ENCODE measurements at regions not wholly inside any gene's neighbourhood (a gene's known extent, or its start where the extent isn't known, plus 50 kb on each side); places are given as distances from the start of the nearest gene placed in this dataset.
A peak's percentile ranks its signal among the peaks of the same experiment; 100 is the strongest.
"Not testable (repeated sequence)": the region's sequence is repeated elsewhere in the genome, so short reads cannot be mapped to it uniquely, and the experiment has no call there.

GRCh38 chr5:152625696-152626095 lies 220.6 kb upstream of the NMUR2 start:
- FAIRE-seq (no peak), DNase-seq (ENCODE audit: insufficient read length) (no peak)
- TF ChIP-seq POLR2AphosphoS5 (IDR thresholded peaks at IDR 0.05; ENCODE audit: low read depth, low read length) (no peak), TAF1 (IDR thresholded peaks at IDR 0.05; ENCODE audit: borderline replicate concordance, low read depth, low read length) (no peak), POLR2A (IDR thresholded peaks at IDR 0.05; ENCODE audit: low read depth, low read length) (no peak)

- TF ChIP-seq TAF1 (IDR thresholded peaks at IDR 0.05; ENCODE audit: borderline replicate concordance, low read depth, low read length), result no peak
- no peak for TF ChIP-seq POLR2A (IDR thresholded peaks at IDR 0.05; ENCODE audit: low read depth, low read length)
- TF ChIP-seq POLR2AphosphoS5 (IDR thresholded peaks at IDR 0.05; ENCODE audit: low read depth, low read length), result no peak
- no peak for DNase-seq (ENCODE audit: insufficient read length)
- FAIRE-seq, result no peak
Measured at GRCh38 chr5:152631221-152631620, 226.1 kb upstream of the NMUR2 start.

GRCh38 chr5:152632360-152632759 lies 227.3 kb upstream of the NMUR2 start:
- DNase-seq (ENCODE audit: insufficient read length), result no peak

GRCh38 chr5:152634586-152634985 lies 229.5 kb upstream of the NMUR2 start:
- no peak for DNase-seq (ENCODE audit: insufficient read length)
- no peak for FAIRE-seq
- TF ChIP-seq POLR2A (IDR thresholded peaks at IDR 0.05; ENCODE audit: low read depth, low read length) (no peak), TAF1 (IDR thresholded peaks at IDR 0.05; ENCODE audit: borderline replicate concordance, low read depth, low read length) (no peak), POLR2AphosphoS5 (IDR thresholded peaks at IDR 0.05; ENCODE audit: low read depth, low read length) (no peak)

More at GRCh38 chr5:152632360-152632759, 227.3 kb upstream of the NMUR2 start:
- TF ChIP-seq POLR2A (IDR thresholded peaks at IDR 0.05; ENCODE audit: low read depth, low read length) (no peak), TAF1 (IDR thresholded peaks at IDR 0.05; ENCODE audit: borderline replicate concordance, low read depth, low read length) (no peak), POLR2AphosphoS5 (IDR thresholded peaks at IDR 0.05; ENCODE audit: low read depth, low read length) (no peak)
- FAIRE-seq, result no peak

GRCh38 chr5:152638996-152639552 lies 234.0 kb upstream of the NMUR2 start:
- TF ChIP-seq POLR2A (IDR thresholded peaks at IDR 0.05; ENCODE audit: low read depth, low read length), result no peak
- TF ChIP-seq TAF1 (IDR thresholded peaks at IDR 0.05; ENCODE audit: borderline replicate concordance, low read depth, low read length), result no peak
- no peak for TF ChIP-seq POLR2AphosphoS5 (IDR thresholded peaks at IDR 0.05; ENCODE audit: low read depth, low read length)
- DNase-seq (ENCODE audit: insufficient read length) (no peak), FAIRE-seq (no peak)

DNA sequence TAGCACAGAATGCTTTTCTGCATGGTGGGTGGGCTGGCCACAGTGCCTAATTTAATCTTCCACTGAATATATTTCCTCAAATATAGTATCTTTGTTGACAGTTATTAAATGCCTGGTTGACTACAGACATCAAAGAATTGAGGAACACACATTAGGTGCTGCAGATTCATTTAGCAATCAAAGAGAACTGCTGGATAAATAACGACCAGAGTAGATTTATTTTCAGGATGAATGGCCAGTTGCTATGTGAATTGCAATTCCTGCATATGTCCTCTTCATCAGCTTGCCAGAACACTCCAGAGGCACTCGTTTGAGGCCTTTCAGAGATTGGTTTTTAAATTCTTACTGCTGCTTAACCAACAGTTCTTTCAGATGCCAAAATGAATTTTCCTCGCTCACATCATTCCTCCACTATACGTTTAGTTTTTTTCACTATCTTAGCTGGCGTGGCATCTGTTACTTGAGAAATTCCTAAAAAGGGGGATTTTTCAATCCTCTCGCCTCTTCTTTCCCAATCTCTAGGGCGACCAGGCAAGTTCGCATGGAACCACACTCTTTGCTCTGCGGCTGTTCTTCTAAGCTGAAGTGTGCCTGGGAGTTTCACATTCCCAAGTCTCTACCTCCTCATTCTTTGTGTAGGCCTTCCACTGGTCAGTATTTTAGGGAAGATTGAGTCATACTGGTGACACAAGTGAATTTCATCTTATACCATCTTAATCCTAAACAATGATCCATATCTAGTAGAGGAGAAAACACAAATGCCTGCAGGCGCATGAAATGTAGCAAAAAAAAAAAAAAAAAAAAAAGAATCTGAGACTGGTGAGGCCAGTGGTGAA lies 237.1 kb upstream of the NMUR2 start:
- TF ChIP-seq POLR2AphosphoS5 (IDR thresholded peaks at IDR 0.05; ENCODE audit: low read depth, low read length), result no peak
- no peak for TF ChIP-seq TAF1 (IDR thresholded peaks at IDR 0.05; ENCODE audit: borderline replicate concordance, low read depth, low read length)
- no peak for TF ChIP-seq POLR2A (IDR thresholded peaks at IDR 0.05; ENCODE audit: low read depth, low read length)
- FAIRE-seq (no peak), DNase-seq (ENCODE audit: insufficient read length) (no peak)

- no peak for TF ChIP-seq POLR2A (IDR thresholded peaks at IDR 0.05; ENCODE audit: low read depth, low read length)
- TF ChIP-seq TAF1 (IDR thresholded peaks at IDR 0.05; ENCODE audit: borderline replicate concordance, low read depth, low read length), result no peak
- no peak for TF ChIP-seq POLR2AphosphoS5 (IDR thresholded peaks at IDR 0.05; ENCODE audit: low read depth, low read length)
- FAIRE-seq (no peak), DNase-seq (ENCODE audit: insufficient read length) (no peak)
Measured at GRCh38 chr5:152642880-152643279, 237.8 kb upstream of the NMUR2 start.

GRCh38 chr5:152644029-152644728 lies 239.1 kb upstream of the NMUR2 start:
- TF ChIP-seq POLR2AphosphoS5 (IDR thresholded peaks at IDR 0.05; ENCODE audit: low read depth, low read length), result no peak
- TF ChIP-seq TAF1 (IDR thresholded peaks at IDR 0.05; ENCODE audit: borderline replicate concordance, low read depth, low read length), result no peak
- TF ChIP-seq POLR2A (IDR thresholded peaks at IDR 0.05; ENCODE audit: low read depth, low read length), result no peak
- DNase-seq (ENCODE audit: insufficient read length) (no peak), FAIRE-seq (no peak)

- no peak for DNase-seq (ENCODE audit: insufficient read length)
- no peak for TF ChIP-seq TAF1 (IDR thresholded peaks at IDR 0.05; ENCODE audit: borderline replicate concordance, low read depth, low read length)
- no peak for TF ChIP-seq POLR2AphosphoS5 (IDR thresholded peaks at IDR 0.05; ENCODE audit: low read depth, low read length)
- no peak for TF ChIP-seq POLR2A (IDR thresholded peaks at IDR 0.05; ENCODE audit: low read depth, low read length)
- FAIRE-seq, result no peak
Measured at GRCh38 chr5:152649609-152650008, 244.5 kb upstream of the NMUR2 start.

DNA sequence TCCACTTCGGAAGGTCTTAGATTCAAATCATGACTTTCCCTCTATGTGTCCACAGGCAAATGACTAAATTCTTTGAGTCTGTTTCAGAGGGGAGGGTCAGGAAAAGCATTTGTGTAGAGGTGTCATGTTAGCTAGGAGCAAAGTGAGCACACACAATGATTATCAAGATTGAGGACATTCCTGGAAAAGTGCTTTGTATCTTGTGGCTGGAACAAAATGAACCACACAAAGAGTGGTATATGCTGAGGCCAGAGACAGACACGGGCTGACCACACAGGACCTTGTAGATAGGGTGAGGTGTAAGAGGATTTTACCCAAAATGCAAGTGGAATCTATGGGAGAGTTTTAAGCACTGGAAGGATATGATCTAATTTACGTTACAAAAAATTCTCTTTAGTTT lies 245.3 kb upstream of the NMUR2 start:
- FAIRE-seq, result peak; percentile 30
- DNase-seq (ENCODE audit: insufficient read length), result no peak
- TF ChIP-seq POLR2AphosphoS5 (IDR thresholded peaks at IDR 0.05; ENCODE audit: low read depth, low read length) (no peak), POLR2A (IDR thresholded peaks at IDR 0.05; ENCODE audit: low read depth, low read length) (no peak), TAF1 (IDR thresholded peaks at IDR 0.05; ENCODE audit: borderline replicate concordance, low read depth, low read length) (no peak)

DNA sequence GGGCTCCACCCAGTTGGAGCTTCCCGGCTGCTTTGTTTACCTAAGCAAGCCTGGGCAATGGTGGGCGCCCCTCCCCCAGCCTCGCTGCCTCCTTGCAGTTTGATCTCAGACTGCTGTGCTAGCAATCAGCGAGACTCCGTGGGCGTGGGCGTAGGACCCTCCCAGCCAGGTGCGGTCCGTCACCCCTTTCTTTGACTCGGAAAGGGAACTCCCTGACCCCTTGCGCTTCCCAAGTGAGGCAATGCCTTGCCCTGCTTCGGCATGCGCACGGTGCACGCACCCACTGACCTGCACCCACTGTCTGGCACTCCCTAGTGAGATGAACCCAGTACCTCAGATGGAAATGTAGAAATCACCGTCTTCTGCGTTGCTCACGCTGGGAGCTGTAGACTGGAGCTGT lies 254.4 kb upstream of the NMUR2 start:
- FAIRE-seq; DNase-seq (ENCODE audit: insufficient read length): not testable (repeated sequence)

GRCh38 chr5:152673601-152674000 lies 268.5 kb upstream of the NMUR2 start:
- DNase-seq (ENCODE audit: insufficient read length), result no peak
- FAIRE-seq, result no peak
- TF ChIP-seq TAF1 (IDR thresholded peaks at IDR 0.05; ENCODE audit: borderline replicate concordance, low read depth, low read length) (no peak), POLR2A (IDR thresholded peaks at IDR 0.05; ENCODE audit: low read depth, low read length) (no peak), POLR2AphosphoS5 (IDR thresholded peaks at IDR 0.05; ENCODE audit: low read depth, low read length) (no peak)
